ENCODE measurements at regions not wholly inside any gene's neighbourhood (a gene's known extent, or its start where the extent isn't known, plus 50 kb on each side); places are given as distances from the start of the nearest gene placed in this dataset.
"Not testable (repeated sequence)": the region's sequence is repeated elsewhere in the genome, so short reads cannot be mapped to it uniquely, and the experiment has no call there.

DNA sequence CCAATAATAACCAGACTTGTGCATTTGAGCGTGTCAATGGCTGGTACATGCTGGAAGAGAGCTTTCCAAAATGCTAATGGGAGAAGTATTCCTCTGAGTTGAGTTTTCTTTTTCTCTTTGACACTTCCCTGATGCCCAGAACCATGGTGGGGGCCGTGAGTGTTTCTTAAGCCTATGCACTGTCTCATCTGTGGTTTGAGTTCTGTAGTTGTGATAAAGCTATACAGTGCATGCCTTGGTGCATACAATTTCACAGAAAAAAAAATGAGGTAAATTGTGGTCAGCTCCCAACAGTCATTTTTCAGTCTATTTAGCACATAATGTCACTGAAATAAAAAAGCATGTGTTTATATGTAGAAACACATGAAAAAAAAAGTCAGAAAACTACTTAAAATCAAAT, 204.8 kb downstream of the HDGFL1 start:
- H3F3A ChIP-seq (ENCODE audit: control insufficient read depth, insufficient read depth), result no peaks in the 10 kb centered on the region
- H3K27ac ChIP-seq (ENCODE audit: low read depth, low read length), result no peak overlapping the region
- H3K79me2 ChIP-seq (ENCODE audit: control insufficient read depth, low read length), result no peaks in the 10 kb centered on the region
- H3K9me3 ChIP-seq (ENCODE audit: control insufficient read depth, insufficient read depth, low read length), result no peaks in the 10 kb centered on the region
- H3K4me2 ChIP-seq (ENCODE audit: low read length), result no peak overlapping the region
- TF ChIP-seq, protein P1, sequence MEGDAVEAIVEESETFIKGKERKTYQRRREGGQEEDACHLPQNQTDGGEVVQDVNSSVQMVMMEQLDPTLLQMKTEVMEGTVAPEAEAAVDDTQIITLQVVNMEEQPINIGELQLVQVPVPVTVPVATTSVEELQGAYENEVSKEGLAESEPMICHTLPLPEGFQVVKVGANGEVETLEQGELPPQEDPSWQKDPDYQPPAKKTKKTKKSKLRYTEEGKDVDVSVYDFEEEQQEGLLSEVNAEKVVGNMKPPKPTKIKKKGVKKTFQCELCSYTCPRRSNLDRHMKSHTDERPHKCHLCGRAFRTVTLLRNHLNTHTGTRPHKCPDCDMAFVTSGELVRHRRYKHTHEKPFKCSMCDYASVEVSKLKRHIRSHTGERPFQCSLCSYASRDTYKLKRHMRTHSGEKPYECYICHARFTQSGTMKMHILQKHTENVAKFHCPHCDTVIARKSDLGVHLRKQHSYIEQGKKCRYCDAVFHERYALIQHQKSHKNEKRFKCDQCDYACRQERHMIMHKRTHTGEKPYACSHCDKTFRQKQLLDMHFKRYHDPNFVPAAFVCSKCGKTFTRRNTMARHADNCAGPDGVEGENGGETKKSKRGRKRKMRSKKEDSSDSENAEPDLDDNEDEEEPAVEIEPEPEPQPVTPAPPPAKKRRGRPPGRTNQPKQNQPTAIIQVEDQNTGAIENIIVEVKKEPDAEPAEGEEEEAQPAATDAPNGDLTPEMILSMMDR (IDR thresholded peaks at IDR 0.05; ENCODE audit: low read depth, low read length, poor library complexity, severe bottlenecking), result no peak
- TF ChIP-seq EZH2phosphoT487 (IDR thresholded peaks at IDR 0.05; ENCODE audit: borderline replicate concordance, low read length), result no peak
- no peaks in the 10 kb centered on the region for H3K9me2 ChIP-seq (replicated peaks; ENCODE audit: control insufficient read depth, low read length)
- H4K20me1 ChIP-seq (ENCODE audit: control insufficient read depth, insufficient read depth, low read depth, low read length), result no peaks in the 10 kb centered on the region
- no peaks in the 10 kb centered on the region for H3K4me1 ChIP-seq (ENCODE audit: control insufficient read depth, low read length)
- H3K27me3 ChIP-seq (ENCODE audit: control insufficient read depth, low read length), result no peaks in the 10 kb centered on the region
- no peak overlapping the region for H3K4me3 ChIP-seq (ENCODE audit: low read length)
- H3K36me3 ChIP-seq (ENCODE audit: control insufficient read depth, low read length), result no peaks in the 10 kb centered on the region

DNA sequence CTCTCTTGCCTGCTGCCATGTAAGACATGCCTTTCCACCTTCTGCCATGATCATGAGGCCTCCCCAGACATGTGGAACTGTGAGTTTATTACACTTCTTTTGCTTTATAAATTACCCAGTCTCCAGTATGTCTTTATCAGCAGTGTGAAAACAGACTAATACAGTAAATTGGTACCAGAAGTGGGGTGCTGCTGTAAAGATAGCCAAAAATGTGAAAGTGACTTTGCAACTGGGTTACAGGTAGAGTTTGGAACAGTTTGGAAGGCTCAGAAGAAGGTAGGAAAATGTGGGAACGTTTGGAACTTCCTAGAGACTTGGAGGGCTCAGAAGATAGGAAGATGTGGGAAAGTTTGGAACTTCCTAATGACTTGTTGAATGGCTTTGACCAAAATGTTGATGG, 209.1 kb downstream of the HDGFL1 start:
- not testable (repeated sequence) for H3K4me1 ChIP-seq (ENCODE audit: control insufficient read depth, low read length); H3K4me3 ChIP-seq (ENCODE audit: low read length); H3K36me3 ChIP-seq (ENCODE audit: control insufficient read depth, low read length); H3K9me3 ChIP-seq (ENCODE audit: control insufficient read depth, insufficient read depth, low read length); H3K79me2 ChIP-seq (ENCODE audit: control insufficient read depth, low read length); H4K20me1 ChIP-seq (ENCODE audit: control insufficient read depth, insufficient read depth, low read depth, low read length); H3F3A ChIP-seq (ENCODE audit: control insufficient read depth, insufficient read depth); H3K4me2 ChIP-seq (ENCODE audit: low read length); H3K27me3 ChIP-seq (ENCODE audit: control insufficient read depth, low read length); H3K27ac ChIP-seq (ENCODE audit: low read depth, low read length); H3K9me2 ChIP-seq (replicated peaks; ENCODE audit: control insufficient read depth, low read length)

DNA sequence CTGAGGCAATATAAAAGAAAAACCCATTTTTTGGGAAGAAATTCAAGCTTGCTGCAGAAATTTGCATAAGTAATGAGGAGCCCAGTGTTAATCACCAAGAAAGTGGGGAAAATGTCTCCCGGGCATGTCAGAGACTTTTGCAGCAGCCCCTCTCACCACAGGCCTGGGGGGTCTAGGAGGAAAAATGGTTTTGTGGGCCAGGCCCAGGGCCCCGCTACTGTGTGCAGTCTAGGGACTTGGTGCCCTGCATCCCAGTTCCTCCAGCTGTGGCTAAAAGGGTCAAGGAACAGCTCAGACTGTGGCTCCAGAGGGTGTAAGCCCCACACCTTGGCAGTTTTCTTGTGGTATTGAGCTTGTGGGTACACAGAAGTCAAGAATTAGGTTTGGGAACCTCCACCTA, 209.7 kb downstream of the HDGFL1 start:
- TF ChIP-seq, protein P1 (IDR thresholded peaks at IDR 0.05; ENCODE audit: low read depth, low read length, poor library complexity, severe bottlenecking), result no peak
- no peak for TF ChIP-seq EZH2phosphoT487 (IDR thresholded peaks at IDR 0.05; ENCODE audit: borderline replicate concordance, low read length)
- Histone ChIP-seq H3K27me3 (ENCODE audit: control insufficient read depth, low read length) (no peaks in the 10 kb centered on the region), H3K9me2 (replicated peaks; ENCODE audit: control insufficient read depth, low read length) (no peaks in the 10 kb centered on the region), H3K4me1 (ENCODE audit: control insufficient read depth, low read length) (no peaks in the 10 kb centered on the region), H3K79me2 (ENCODE audit: control insufficient read depth, low read length) (no peaks in the 10 kb centered on the region), H3K27ac (ENCODE audit: low read depth, low read length) (no peak overlapping the region), H3K36me3 (ENCODE audit: control insufficient read depth, low read length) (no peaks in the 10 kb centered on the region), H3K4me2 (ENCODE audit: low read length) (no peak overlapping the region), H3K9me3 (ENCODE audit: control insufficient read depth, insufficient read depth, low read length) (no peaks in the 10 kb centered on the region), H3F3A (ENCODE audit: control insufficient read depth, insufficient read depth) (no peaks in the 10 kb centered on the region), H4K20me1 (ENCODE audit: control insufficient read depth, insufficient read depth, low read depth, low read length) (no peaks in the 10 kb centered on the region), H3K4me3 (ENCODE audit: low read length) (no peak overlapping the region)

DNA sequence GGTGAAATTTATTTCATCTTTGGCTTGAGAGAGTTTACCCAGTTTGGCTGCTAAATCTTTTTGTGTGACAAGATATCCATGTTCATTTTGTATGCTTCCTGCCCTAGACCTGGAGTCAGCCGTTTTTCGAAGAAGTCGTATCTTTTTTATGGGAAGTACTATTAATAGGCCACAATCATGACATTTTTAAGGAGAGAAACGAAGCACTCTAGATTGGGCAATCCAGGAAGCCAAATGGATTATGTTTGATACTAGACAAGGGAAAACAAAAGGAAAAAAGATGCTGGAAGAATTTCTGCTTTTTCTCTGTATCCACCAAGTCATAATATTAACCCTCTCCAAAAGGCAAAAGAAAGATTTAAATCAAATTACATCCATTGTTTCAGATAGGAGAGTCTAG, 214.6 kb downstream of the HDGFL1 start:
- Histone ChIP-seq H3K4me2 (ENCODE audit: low read length) (no peak overlapping the region), H3K4me3 (ENCODE audit: low read length) (no peak overlapping the region), H3K4me1 (ENCODE audit: control insufficient read depth, low read length) (no peaks in the 10 kb centered on the region), H3K27ac (ENCODE audit: low read depth, low read length) (no peak overlapping the region), H3K36me3 (ENCODE audit: control insufficient read depth, low read length) (no peaks in the 10 kb centered on the region), H3K9me2 (replicated peaks; ENCODE audit: control insufficient read depth, low read length) (no peaks in the 10 kb centered on the region), H3K79me2 (ENCODE audit: control insufficient read depth, low read length) (no peaks in the 10 kb centered on the region), H4K20me1 (ENCODE audit: control insufficient read depth, insufficient read depth, low read depth, low read length) (no peaks in the 10 kb centered on the region), H3F3A (ENCODE audit: control insufficient read depth, insufficient read depth) (no peaks in the 10 kb centered on the region), H3K9me3 (ENCODE audit: control insufficient read depth, insufficient read depth, low read length) (no peaks in the 10 kb centered on the region), H3K27me3 (ENCODE audit: control insufficient read depth, low read length) (no peaks in the 10 kb centered on the region)
- TF ChIP-seq, protein P1 (IDR thresholded peaks at IDR 0.05; ENCODE audit: low read depth, low read length, poor library complexity, severe bottlenecking), result no peak
- no peak for TF ChIP-seq EZH2phosphoT487 (IDR thresholded peaks at IDR 0.05; ENCODE audit: borderline replicate concordance, low read length)

Data from DOHH2 (cell line).